ENCODE measurements at regions not wholly inside any gene's neighbourhood (a gene's known extent, or its start where the extent isn't known, plus 50 kb on each side); places are given as distances from the start of the nearest gene placed in this dataset.

DNA sequence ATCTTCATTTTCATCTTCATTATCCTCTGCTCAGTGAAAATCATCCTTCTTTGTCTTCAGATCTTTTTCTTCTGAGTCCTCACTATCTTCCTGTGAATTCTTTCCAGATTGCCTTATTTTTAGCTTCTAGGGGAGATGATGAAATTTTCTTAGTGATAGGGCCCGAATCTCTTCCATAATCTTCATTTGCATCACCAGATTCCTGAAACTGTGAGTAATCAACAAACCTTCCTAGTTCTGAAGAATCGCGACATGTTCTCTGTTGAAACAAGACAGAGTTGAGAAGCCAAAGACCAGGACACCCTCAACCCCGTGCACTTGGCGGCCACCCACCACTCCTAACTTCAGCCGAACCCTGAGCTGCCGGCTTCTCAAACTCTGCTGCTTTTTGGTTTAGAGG is 92.8 kb upstream of the CDC42BPA start:
- TF ChIP-seq, protein P1, sequence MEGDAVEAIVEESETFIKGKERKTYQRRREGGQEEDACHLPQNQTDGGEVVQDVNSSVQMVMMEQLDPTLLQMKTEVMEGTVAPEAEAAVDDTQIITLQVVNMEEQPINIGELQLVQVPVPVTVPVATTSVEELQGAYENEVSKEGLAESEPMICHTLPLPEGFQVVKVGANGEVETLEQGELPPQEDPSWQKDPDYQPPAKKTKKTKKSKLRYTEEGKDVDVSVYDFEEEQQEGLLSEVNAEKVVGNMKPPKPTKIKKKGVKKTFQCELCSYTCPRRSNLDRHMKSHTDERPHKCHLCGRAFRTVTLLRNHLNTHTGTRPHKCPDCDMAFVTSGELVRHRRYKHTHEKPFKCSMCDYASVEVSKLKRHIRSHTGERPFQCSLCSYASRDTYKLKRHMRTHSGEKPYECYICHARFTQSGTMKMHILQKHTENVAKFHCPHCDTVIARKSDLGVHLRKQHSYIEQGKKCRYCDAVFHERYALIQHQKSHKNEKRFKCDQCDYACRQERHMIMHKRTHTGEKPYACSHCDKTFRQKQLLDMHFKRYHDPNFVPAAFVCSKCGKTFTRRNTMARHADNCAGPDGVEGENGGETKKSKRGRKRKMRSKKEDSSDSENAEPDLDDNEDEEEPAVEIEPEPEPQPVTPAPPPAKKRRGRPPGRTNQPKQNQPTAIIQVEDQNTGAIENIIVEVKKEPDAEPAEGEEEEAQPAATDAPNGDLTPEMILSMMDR (conservative IDR thresholded peaks at IDR 0.05), result no peak
- no peak for TF ChIP-seq EZH2 (IDR thresholded peaks at IDR 0.05; ENCODE audit: low read depth)
